ENCODE measurements at regions not wholly inside any gene's neighbourhood (a gene's known extent, or its start where the extent isn't known, plus 50 kb on each side); places are given as distances from the start of the nearest gene placed in this dataset.

GRCh38 chr6:14365393-14365792, 247.8 kb downstream of the CD83 start:
- TF ChIP-seq TSHZ1 (tag by site-specific recombination; IDR thresholded peaks at IDR 0.05; ENCODE audit: borderline replicate concordance) (no peak), ZEB2 (tag by site-specific recombination; IDR thresholded peaks at IDR 0.05) (no peak), ZBTB44 (tag by site-specific recombination; IDR thresholded peaks at IDR 0.05) (no peak), ZNF24 (tag by site-specific recombination; IDR thresholded peaks at IDR 0.05) (no peak), ZNF175 (tag by site-specific recombination; IDR thresholded peaks at IDR 0.05) (no peak), ZNF747 (tag by site-specific recombination; IDR thresholded peaks at IDR 0.05) (no peak), ZNF777 (tag by site-specific recombination; IDR thresholded peaks at IDR 0.05; ENCODE audit: borderline replicate concordance) (no peak), ZNF324 (tag by site-specific recombination; IDR thresholded peaks at IDR 0.05) (no peak), ZNF76 (tag by site-specific recombination; IDR thresholded peaks at IDR 0.05; ENCODE audit: borderline replicate concordance, low read depth) (no peak), ZNF274 (IDR thresholded peaks at IDR 0.05; ENCODE audit: low read length) (no peak), ZNF274 (tag by site-specific recombination; IDR thresholded peaks at IDR 0.05; ENCODE audit: borderline replicate concordance) (no peak), PBX3 (CRISPR knock-in tag; IDR thresholded peaks at IDR 0.05) (no peak), ZNF214 (tag by site-specific recombination; IDR thresholded peaks at IDR 0.05; ENCODE audit: borderline replicate concordance) (no peak)
- TF ChIP-seq, protein P1, sequence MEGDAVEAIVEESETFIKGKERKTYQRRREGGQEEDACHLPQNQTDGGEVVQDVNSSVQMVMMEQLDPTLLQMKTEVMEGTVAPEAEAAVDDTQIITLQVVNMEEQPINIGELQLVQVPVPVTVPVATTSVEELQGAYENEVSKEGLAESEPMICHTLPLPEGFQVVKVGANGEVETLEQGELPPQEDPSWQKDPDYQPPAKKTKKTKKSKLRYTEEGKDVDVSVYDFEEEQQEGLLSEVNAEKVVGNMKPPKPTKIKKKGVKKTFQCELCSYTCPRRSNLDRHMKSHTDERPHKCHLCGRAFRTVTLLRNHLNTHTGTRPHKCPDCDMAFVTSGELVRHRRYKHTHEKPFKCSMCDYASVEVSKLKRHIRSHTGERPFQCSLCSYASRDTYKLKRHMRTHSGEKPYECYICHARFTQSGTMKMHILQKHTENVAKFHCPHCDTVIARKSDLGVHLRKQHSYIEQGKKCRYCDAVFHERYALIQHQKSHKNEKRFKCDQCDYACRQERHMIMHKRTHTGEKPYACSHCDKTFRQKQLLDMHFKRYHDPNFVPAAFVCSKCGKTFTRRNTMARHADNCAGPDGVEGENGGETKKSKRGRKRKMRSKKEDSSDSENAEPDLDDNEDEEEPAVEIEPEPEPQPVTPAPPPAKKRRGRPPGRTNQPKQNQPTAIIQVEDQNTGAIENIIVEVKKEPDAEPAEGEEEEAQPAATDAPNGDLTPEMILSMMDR (tag by site-specific recombination; IDR thresholded peaks at IDR 0.05), result no peak
- TF ChIP-seq, protein P2, sequence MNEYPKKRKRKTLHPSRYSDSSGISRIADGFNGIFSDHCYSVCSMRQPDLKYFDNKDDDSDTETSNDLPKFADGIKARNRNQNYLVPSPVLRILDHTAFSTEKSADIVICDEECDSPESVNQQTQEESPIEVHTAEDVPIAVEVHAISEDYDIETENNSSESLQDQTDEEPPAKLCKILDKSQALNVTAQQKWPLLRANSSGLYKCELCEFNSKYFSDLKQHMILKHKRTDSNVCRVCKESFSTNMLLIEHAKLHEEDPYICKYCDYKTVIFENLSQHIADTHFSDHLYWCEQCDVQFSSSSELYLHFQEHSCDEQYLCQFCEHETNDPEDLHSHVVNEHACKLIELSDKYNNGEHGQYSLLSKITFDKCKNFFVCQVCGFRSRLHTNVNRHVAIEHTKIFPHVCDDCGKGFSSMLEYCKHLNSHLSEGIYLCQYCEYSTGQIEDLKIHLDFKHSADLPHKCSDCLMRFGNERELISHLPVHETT (tag by site-specific recombination; IDR thresholded peaks at IDR 0.05), result no peak
